ENCODE measurements at regions not wholly inside any gene's neighbourhood (a gene's known extent, or its start where the extent isn't known, plus 50 kb on each side); places are given as distances from the start of the nearest gene placed in this dataset.
"Not testable (repeated sequence)": the region's sequence is repeated elsewhere in the genome, so short reads cannot be mapped to it uniquely, and the experiment has no call there.

- TF ChIP-seq EZH2phosphoT487 (IDR thresholded peaks at IDR 0.05; ENCODE audit: low read depth, severe bottlenecking, unreplicated experiment); CTCF (IDR thresholded peaks at IDR 0.05; ENCODE audit: poor library complexity): not testable (repeated sequence)
Observed at GRCh38 chr5:60041996-60042664, 148.6 kb upstream of the PDE4D start.
